GM23338 (cell line): ENCODE measurements at regions not wholly inside any gene's neighbourhood (a gene's known extent, or its start where the extent isn't known, plus 50 kb on each side); places are given as distances from the start of the nearest gene placed in this dataset.

ENCODE experiments used
- ATAC-seq: fragments of 200-7000 bp; cut with Tn5 transposase; 3 replicates; pipeline ENCODE4 v1.9.1; 2020
- DNase-seq: peaks from one replicate; pipeline ENCODE4 v3.0.0-alpha.2; 2015; ENCODE audit warnings: low spot score
- H2AFZ ChIP-seq: fragments of 200-600 bp; sonication (generic); 2 replicates; pipeline ENCODE4 v1.8.0; 2016; ENCODE audit warnings: antibody characterized with exemption, mild to moderate bottlenecking, moderate library complexity
- H3F3A ChIP-seq: fragments of 200-600 bp; sonication (generic); replicated peaks from 2 replicates; pipeline ENCODE4 v1.8.0; 2017; ENCODE audit warnings: antibody characterized with exemption, mixed run types, low read depth
- H3K27ac ChIP-seq: fragments of 200-600 bp; sonication (generic); 2 replicates; pipeline ENCODE4 v1.6.1; 2016; ENCODE audit warnings: low read depth
- H3K27me3 ChIP-seq: fragments of 200-600 bp; sonication (generic); 2 replicates; pipeline ENCODE4 v1.8.0; 2016; ENCODE audit warnings: mild to moderate bottlenecking, mixed run types, moderate library complexity; ENCODE audit not compliant: insufficient read depth
- H3K36me3 ChIP-seq: fragments of 200-600 bp; sonication (generic); 2 replicates; pipeline ENCODE4 v1.8.0; 2016; ENCODE audit warnings: mild to moderate bottlenecking; ENCODE audit not compliant: insufficient read depth
- H3K4me1 ChIP-seq: fragments of 200-600 bp; sonication (generic); 2 replicates; pipeline ENCODE4 v1.8.0; 2016; ENCODE audit warnings: mild to moderate bottlenecking, moderate library complexity; ENCODE audit not compliant: insufficient read depth
- H3K4me2 ChIP-seq: fragments of 200-600 bp; sonication (generic); 2 replicates; pipeline ENCODE4 v1.7.1; 2017; ENCODE audit warnings: mixed run types
- H3K4me3 ChIP-seq: fragments of 200-600 bp; sonication (generic); 2 replicates; pipeline ENCODE4 v1.6.1; 2016; ENCODE audit warnings: mixed run types
- H3K79me2 ChIP-seq: fragments of 200-600 bp; sonication (generic); replicated peaks from 2 replicates; pipeline ENCODE4 v1.8.0; 2017; ENCODE audit warnings: mild to moderate bottlenecking; ENCODE audit not compliant: insufficient read depth
- H3K9me2 ChIP-seq: fragments of 200-600 bp; sonication (generic); 2 replicates; pipeline ENCODE4 v1.8.0; 2017; ENCODE audit not compliant: insufficient read depth
- H4K20me1 ChIP-seq: fragments of 200-600 bp; sonication (generic); replicated peaks from 2 replicates; pipeline ENCODE4 v1.8.0; 2017; ENCODE audit warnings: mild to moderate bottlenecking; ENCODE audit not compliant: insufficient read depth
- H3K27ac Mint-ChIP-seq: 2 replicates; pipeline ENCODE4 v1.8.0; 2020; ENCODE audit warnings: inconsistent platforms, mild to moderate bottlenecking, moderate library complexity, mixed read lengths
- H3K27me3 Mint-ChIP-seq: 3 replicates; pipeline ENCODE4 v1.8.0; 2022; ENCODE audit warnings: low read depth, mild to moderate bottlenecking, moderate library complexity, mixed read lengths, inconsistent platforms; ENCODE audit not compliant: insufficient read depth, poor library complexity
- H3K36me3 Mint-ChIP-seq: 3 replicates; pipeline ENCODE4 v1.8.0; 2021; ENCODE audit warnings: low read depth, mild to moderate bottlenecking, inconsistent platforms, moderate library complexity, mixed read lengths
- H3K4me1 Mint-ChIP-seq: 3 replicates; pipeline ENCODE4 v1.8.0; 2020; ENCODE audit warnings: mild to moderate bottlenecking, inconsistent platforms, mixed read lengths
- H3K4me3 Mint-ChIP-seq: 3 replicates; pipeline ENCODE4 v1.8.0; 2021; ENCODE audit warnings: moderate library complexity, mild to moderate bottlenecking, inconsistent platforms, mixed read lengths
- H3K9me3 Mint-ChIP-seq: 3 replicates; pipeline ENCODE4 v1.8.0; 2020; ENCODE audit warnings: moderate library complexity, mild to moderate bottlenecking, inconsistent platforms, mixed read lengths
- CREB1 ChIP-seq: fragments of 250-450 bp; sonication (Bioruptor Pico); IDR thresholded peaks from 2 replicates; pipeline ENCODE4 v1.5.0; 2020; ENCODE audit warnings: low read depth, mild to moderate bottlenecking, moderate library complexity
- EZH2 ChIP-seq: fragments of 200-600 bp; sonication (generic); IDR thresholded peaks from one replicate; pipeline ENCODE4 v1.8.0; 2017; ENCODE audit warnings: antibody characterized with exemption, mild to moderate bottlenecking, low read depth; ENCODE audit not compliant: unreplicated experiment
- EZH2phosphoT487 ChIP-seq: fragments of 200-600 bp; sonication (generic); IDR thresholded peaks from one replicate; pipeline ENCODE4 v1.8.1; 2018; ENCODE audit warnings: antibody characterized with exemption; ENCODE audit not compliant: unreplicated experiment
- NANOG ChIP-seq: IDR thresholded peaks from 2 replicates; pipeline ENCODE4 v1.6.1; 2016; ENCODE audit warnings: antibody characterized with exemption, borderline replicate concordance
- TF ChIP-seq, protein P1 (sequence below): IDR thresholded peaks from one replicate; pipeline ENCODE4 v1.6.1; 2018; ENCODE audit warnings: antibody characterized with exemption; ENCODE audit not compliant: unreplicated experiment
- TF ChIP-seq, protein P2 (sequence below): IDR thresholded peaks from 2 replicates; pipeline ENCODE4 v1.6.1; 2016; ENCODE audit warnings: antibody characterized with exemption
- TF ChIP-seq, protein P3 (sequence below), 2 experiments: fragments of 200-600 bp in 1 of 2; sonication (generic) in 1 of 2; conservative IDR thresholded peaks; 2 replicates each; pipeline versions ENCODE4 v1.5.1 to v1.6.1; 2016 to 2017; ENCODE audit warnings: antibody characterized with exemption in 2 of 2, low read depth in 2 of 2, mild to moderate bottlenecking in 2 of 2, moderate library complexity in 1 of 2
- TF ChIP-seq, protein P4 (sequence below): fragments of 250-450 bp; sonication (Bioruptor Pico); IDR thresholded peaks from 2 replicates; pipeline ENCODE4 v1.5.0; 2020; ENCODE audit warnings: mild to moderate bottlenecking, moderate library complexity

DNA sequence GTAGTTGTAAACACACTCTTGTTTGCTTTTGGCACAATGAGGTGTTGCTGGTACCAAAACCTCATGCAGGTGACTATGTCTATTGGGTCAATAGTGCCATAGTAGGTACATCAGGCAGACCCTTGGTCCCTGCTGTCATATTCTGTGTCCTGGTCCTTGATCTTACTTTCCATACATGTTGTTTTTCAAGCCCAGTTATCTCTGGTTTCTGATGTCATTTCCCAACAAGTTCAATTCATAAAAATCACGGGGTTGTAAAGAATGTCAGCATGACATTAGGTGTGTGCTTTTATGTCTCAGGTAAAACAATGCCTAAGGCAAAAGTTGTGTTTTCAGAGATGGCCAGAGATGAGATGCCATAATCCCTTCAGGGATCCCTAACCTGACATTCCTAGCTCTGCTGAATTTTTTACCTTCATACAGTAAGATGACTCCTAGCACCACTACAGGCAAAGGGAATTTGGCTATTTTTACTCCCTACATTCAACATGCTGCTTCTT lies 390.3 kb upstream of the PKN2 start:
- TF ChIP-seq, protein P1, sequence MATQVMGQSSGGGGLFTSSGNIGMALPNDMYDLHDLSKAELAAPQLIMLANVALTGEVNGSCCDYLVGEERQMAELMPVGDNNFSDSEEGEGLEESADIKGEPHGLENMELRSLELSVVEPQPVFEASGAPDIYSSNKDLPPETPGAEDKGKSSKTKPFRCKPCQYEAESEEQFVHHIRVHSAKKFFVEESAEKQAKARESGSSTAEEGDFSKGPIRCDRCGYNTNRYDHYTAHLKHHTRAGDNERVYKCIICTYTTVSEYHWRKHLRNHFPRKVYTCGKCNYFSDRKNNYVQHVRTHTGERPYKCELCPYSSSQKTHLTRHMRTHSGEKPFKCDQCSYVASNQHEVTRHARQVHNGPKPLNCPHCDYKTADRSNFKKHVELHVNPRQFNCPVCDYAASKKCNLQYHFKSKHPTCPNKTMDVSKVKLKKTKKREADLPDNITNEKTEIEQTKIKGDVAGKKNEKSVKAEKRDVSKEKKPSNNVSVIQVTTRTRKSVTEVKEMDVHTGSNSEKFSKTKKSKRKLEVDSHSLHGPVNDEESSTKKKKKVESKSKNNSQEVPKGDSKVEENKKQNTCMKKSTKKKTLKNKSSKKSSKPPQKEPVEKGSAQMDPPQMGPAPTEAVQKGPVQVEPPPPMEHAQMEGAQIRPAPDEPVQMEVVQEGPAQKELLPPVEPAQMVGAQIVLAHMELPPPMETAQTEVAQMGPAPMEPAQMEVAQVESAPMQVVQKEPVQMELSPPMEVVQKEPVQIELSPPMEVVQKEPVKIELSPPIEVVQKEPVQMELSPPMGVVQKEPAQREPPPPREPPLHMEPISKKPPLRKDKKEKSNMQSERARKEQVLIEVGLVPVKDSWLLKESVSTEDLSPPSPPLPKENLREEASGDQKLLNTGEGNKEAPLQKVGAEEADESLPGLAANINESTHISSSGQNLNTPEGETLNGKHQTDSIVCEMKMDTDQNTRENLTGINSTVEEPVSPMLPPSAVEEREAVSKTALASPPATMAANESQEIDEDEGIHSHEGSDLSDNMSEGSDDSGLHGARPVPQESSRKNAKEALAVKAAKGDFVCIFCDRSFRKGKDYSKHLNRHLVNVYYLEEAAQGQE, result no peak
- TF ChIP-seq CREB1 (no peak), NANOG (no peak), EZH2 (no peak), EZH2phosphoT487 (no peak)
- TF ChIP-seq, protein P2, sequence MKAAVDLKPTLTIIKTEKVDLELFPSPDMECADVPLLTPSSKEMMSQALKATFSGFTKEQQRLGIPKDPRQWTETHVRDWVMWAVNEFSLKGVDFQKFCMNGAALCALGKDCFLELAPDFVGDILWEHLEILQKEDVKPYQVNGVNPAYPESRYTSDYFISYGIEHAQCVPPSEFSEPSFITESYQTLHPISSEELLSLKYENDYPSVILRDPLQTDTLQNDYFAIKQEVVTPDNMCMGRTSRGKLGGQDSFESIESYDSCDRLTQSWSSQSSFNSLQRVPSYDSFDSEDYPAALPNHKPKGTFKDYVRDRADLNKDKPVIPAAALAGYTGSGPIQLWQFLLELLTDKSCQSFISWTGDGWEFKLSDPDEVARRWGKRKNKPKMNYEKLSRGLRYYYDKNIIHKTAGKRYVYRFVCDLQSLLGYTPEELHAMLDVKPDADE, result no peak
- TF ChIP-seq, protein P3, sequence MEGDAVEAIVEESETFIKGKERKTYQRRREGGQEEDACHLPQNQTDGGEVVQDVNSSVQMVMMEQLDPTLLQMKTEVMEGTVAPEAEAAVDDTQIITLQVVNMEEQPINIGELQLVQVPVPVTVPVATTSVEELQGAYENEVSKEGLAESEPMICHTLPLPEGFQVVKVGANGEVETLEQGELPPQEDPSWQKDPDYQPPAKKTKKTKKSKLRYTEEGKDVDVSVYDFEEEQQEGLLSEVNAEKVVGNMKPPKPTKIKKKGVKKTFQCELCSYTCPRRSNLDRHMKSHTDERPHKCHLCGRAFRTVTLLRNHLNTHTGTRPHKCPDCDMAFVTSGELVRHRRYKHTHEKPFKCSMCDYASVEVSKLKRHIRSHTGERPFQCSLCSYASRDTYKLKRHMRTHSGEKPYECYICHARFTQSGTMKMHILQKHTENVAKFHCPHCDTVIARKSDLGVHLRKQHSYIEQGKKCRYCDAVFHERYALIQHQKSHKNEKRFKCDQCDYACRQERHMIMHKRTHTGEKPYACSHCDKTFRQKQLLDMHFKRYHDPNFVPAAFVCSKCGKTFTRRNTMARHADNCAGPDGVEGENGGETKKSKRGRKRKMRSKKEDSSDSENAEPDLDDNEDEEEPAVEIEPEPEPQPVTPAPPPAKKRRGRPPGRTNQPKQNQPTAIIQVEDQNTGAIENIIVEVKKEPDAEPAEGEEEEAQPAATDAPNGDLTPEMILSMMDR (conservative IDR thresholded peaks at IDR 0.05; ENCODE audit: low read depth in 2 of 2), result no peak
- TF ChIP-seq, protein P4, sequence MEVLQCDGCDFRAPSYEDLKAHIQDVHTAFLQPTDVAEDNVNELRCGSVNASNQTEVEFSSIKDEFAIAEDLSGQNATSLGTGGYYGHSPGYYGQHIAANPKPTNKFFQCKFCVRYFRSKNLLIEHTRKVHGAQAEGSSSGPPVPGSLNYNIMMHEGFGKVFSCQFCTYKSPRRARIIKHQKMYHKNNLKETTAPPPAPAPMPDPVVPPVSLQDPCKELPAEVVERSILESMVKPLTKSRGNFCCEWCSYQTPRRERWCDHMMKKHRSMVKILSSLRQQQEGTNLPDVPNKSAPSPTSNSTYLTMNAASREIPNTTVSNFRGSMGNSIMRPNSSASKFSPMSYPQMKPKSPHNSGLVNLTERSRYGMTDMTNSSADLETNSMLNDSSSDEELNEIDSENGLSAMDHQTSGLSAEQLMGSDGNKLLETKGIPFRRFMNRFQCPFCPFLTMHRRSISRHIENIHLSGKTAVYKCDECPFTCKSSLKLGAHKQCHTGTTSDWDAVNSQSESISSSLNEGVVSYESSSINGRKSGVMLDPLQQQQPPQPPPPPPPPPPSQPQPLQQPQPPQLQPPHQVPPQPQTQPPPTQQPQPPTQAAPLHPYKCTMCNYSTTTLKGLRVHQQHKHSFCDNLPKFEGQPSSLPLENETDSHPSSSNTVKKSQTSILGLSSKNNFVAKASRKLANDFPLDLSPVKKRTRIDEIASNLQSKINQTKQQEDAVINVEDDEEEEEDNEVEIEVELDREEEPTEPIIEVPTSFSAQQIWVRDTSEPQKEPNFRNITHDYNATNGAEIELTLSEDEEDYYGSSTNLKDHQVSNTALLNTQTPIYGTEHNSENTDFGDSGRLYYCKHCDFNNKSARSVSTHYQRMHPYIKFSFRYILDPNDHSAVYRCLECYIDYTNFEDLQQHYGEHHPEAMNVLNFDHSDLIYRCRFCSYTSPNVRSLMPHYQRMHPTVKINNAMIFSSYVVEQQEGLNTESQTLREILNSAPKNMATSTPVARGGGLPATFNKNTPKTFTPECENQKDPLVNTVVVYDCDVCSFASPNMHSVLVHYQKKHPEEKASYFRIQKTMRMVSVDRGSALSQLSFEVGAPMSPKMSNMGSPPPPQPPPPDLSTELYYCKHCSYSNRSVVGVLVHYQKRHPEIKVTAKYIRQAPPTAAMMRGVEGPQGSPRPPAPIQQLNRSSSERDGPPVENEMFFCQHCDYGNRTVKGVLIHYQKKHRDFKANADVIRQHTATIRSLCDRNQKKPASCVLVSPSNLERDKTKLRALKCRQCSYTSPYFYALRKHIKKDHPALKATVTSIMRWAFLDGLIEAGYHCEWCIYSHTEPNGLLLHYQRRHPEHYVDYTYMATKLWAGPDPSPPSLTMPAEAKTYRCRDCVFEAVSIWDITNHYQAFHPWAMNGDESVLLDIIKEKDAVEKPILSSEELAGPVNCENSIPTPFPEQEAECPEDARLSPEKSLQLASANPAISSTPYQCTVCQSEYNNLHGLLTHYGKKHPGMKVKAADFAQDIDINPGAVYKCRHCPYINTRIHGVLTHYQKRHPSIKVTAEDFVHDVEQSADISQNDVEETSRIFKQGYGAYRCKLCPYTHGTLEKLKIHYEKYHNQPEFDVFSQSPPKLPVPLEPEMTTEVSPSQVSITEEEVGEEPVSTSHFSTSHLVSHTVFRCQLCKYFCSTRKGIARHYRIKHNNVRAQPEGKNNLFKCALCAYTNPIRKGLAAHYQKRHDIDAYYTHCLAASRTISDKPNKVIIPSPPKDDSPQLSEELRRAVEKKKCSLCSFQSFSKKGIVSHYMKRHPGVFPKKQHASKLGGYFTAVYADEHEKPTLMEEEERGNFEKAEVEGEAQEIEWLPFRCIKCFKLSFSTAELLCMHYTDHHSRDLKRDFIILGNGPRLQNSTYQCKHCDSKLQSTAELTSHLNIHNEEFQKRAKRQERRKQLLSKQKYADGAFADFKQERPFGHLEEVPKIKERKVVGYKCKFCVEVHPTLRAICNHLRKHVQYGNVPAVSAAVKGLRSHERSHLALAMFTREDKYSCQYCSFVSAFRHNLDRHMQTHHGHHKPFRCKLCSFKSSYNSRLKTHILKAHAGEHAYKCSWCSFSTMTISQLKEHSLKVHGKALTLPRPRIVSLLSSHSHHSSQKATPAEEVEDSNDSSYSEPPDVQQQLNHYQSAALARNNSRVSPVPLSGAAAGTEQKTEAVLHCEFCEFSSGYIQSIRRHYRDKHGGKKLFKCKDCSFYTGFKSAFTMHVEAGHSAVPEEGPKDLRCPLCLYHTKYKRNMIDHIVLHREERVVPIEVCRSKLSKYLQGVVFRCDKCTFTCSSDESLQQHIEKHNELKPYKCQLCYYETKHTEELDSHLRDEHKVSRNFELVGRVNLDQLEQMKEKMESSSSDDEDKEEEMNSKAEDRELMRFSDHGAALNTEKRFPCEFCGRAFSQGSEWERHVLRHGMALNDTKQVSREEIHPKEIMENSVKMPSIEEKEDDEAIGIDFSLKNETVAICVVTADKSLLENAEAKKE (CRISPR knock-in tag), result no peak

More for the DNA sequence above, 390.3 kb upstream of the PKN2 start:
- Mint-ChIP-seq H3K27ac (no peak overlapping the region), H3K36me3 (no peaks in the 10 kb centered on the region), H3K9me3 (no peaks in the 10 kb centered on the region), H3K4me3 (no peak overlapping the region), H3K4me1 (peaks cover 18% of the 10 kb centered on the region), H3K27me3 (no peaks in the 10 kb centered on the region)
- no peak overlapping the region for H3K27ac ChIP-seq
- no peak for DNase-seq
- no peak overlapping the region for H2AFZ ChIP-seq
- 0 out of 2 replicates have a peak, but pooled peaks cover 4% of the 10 kb centered on the region for H3K9me2 ChIP-seq
- H3K27me3 ChIP-seq, result no peaks in the 10 kb centered on the region
- H3F3A ChIP-seq, result no peaks in the 10 kb centered on the region
- no peaks in the 10 kb centered on the region for H4K20me1 ChIP-seq
- H3K36me3 ChIP-seq, result no peaks in the 10 kb centered on the region
- H3K4me2 ChIP-seq, result no peak overlapping the region
- no peak overlapping the region for H3K4me3 ChIP-seq
- no peaks in the 10 kb centered on the region for H3K79me2 ChIP-seq
- no peak for ATAC-seq
- peaks cover 21% of the 10 kb centered on the region for H3K4me1 ChIP-seq
